ENCODE measurements at regions not wholly inside any gene's neighbourhood (a gene's known extent, or its start where the extent isn't known, plus 50 kb on each side); places are given as distances from the start of the nearest gene placed in this dataset.
A peak's percentile ranks its signal among the peaks of the same experiment; 100 is the strongest.

DNA sequence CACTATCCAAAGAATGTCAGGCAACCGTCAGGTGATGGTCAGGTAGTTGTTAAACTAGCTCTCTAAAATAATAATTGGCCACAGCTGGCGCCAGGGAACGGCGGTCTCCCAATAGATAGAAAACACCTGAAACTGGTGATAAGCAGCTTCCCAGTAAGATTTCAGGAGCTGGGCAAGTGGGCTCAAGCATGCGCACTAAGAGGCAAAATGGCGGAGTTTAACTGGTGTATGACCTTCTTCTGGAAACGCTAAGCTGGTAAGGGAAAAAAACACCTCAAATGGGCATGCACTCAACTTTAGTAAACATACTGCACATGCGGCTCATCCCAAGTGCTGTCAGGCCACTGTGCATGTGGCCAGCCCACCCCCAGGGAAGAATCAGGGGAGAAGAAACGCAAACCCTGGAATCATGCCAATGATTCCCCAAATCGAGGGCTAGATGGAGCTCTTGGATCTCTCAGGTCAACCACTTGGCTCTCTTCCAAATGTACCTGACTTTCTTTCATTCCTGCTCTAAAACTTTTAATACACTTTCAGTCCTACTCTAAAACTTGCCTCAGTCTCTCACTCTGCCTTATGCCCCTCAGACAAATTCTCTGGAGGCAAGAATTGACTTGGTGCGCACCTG, 195.0 kb downstream of the ZNF621 start:
- peaks cover 13% of the 10 kb centered on the region for H3K4me1 Mint-ChIP-seq (ENCODE audit: unreplicated experiment)
- peaks cover 3% of the 10 kb centered on the region for H3K36me3 Mint-ChIP-seq
- peaks cover 4% of the 10 kb centered on the region for H3K27me3 Mint-ChIP-seq
- TF ChIP-seq, protein P1, sequence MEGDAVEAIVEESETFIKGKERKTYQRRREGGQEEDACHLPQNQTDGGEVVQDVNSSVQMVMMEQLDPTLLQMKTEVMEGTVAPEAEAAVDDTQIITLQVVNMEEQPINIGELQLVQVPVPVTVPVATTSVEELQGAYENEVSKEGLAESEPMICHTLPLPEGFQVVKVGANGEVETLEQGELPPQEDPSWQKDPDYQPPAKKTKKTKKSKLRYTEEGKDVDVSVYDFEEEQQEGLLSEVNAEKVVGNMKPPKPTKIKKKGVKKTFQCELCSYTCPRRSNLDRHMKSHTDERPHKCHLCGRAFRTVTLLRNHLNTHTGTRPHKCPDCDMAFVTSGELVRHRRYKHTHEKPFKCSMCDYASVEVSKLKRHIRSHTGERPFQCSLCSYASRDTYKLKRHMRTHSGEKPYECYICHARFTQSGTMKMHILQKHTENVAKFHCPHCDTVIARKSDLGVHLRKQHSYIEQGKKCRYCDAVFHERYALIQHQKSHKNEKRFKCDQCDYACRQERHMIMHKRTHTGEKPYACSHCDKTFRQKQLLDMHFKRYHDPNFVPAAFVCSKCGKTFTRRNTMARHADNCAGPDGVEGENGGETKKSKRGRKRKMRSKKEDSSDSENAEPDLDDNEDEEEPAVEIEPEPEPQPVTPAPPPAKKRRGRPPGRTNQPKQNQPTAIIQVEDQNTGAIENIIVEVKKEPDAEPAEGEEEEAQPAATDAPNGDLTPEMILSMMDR (conservative IDR thresholded peaks at IDR 0.05), result peak; percentile 33
- no peak overlapping the region for H3K4me3 Mint-ChIP-seq
- H3K27ac Mint-ChIP-seq, result no peak overlapping the region
- no peaks in the 10 kb centered on the region for H3K9me3 Mint-ChIP-seq
- DNase-seq (ENCODE audit: extremely low spot score, unreplicated experiment), result no peak

DNA sequence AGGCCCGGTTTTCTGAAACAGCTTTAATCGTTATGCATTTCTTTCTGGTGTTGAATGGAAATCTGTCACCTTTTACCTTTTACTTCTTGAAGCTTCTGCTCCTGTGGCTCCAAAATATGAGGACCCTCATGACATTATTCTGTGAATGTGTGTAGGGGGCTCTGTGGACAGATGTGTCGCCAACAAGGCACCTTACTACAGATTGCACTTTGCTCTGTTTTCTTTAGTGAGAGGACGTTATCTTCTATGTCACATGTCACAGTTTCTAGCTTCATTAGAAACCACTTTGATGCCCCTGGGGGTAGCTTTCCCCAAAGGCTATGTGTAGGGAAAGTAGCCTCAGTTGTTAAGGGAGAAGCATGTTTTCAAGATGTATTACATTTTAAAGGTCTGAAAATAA, 195.6 kb downstream of the ZNF621 start:
- H3K27me3 Mint-ChIP-seq, result no peaks in the 10 kb centered on the region
- H3K27ac Mint-ChIP-seq, result no peak overlapping the region
- H3K36me3 Mint-ChIP-seq, result no peaks in the 10 kb centered on the region
- TF ChIP-seq, protein P1 (conservative IDR thresholded peaks at IDR 0.05), result no peak
- no peaks in the 10 kb centered on the region for H3K9me3 Mint-ChIP-seq
- no peak for DNase-seq (ENCODE audit: extremely low spot score, unreplicated experiment)
- no peak overlapping the region for H3K4me3 Mint-ChIP-seq
- H3K4me1 Mint-ChIP-seq (ENCODE audit: unreplicated experiment), result peaks cover 13% of the 10 kb centered on the region

DNA sequence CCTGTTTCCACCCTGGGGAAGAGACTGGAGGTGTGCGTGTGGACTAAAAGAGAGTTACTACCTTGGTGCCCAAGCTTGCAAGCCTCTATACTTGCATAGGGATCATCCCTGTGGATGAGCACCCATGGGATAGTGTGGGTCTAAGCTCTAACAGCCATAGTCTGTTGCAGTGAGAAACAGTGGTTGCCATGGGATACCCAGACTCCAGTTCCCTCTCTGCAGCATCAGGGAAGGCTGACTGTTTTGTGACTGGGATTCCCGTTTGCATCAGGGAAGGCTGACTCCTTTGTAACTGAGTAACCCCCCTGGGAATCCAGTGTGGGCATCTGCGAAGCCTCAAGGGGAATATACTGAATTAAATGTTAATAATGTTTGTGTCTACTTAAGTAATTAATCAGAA, 196.1 kb downstream of the ZNF621 start:
- Mint-ChIP-seq H3K27ac (no peak overlapping the region), H3K4me3 (no peak overlapping the region), H3K4me1 (ENCODE audit: unreplicated experiment) (peaks cover 13% of the 10 kb centered on the region), H3K9me3 (no peaks in the 10 kb centered on the region), H3K36me3 (no peaks in the 10 kb centered on the region), H3K27me3 (no peaks in the 10 kb centered on the region)
- DNase-seq (ENCODE audit: extremely low spot score, unreplicated experiment), result no peak
- TF ChIP-seq, protein P1 (conservative IDR thresholded peaks at IDR 0.05), result no peak

DNA sequence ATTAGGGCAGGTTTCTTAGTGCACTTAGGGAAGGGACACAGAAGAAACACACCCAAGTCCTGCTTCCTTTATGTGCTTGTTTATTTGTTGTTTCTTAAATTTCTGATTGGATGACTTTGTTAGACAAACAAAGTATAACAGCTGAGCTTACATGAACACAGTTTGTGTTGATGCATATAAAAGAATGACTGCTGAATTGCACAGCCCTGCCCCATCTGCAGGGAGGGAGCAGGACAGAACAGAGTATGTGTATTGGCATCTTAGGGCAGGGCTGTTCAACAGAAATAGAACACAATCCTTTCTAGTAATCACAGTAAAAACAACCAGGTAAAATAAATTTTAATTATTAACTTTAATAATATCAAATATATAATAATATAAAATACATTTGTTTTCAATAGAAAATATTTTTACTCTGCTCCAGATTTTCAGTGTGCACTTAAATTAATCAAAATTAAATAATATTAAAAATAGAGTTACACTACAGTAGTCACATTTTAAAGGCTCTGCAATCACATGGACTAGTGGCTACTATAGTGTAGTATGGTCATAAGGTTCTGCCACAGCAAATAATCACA, 198.4 kb downstream of the ZNF621 start:
- H3K9me3 Mint-ChIP-seq, result peaks cover 5% of the 10 kb centered on the region
- peaks cover 13% of the 10 kb centered on the region for H3K4me1 Mint-ChIP-seq (ENCODE audit: unreplicated experiment)
- TF ChIP-seq, protein P1 (conservative IDR thresholded peaks at IDR 0.05), result no peak
- no peaks in the 10 kb centered on the region for H3K36me3 Mint-ChIP-seq
- H3K27me3 Mint-ChIP-seq, result no peaks in the 10 kb centered on the region
- no peak overlapping the region for H3K4me3 Mint-ChIP-seq
- no peak for DNase-seq (ENCODE audit: extremely low spot score, unreplicated experiment)
- H3K27ac Mint-ChIP-seq, result no peak overlapping the region

DNA sequence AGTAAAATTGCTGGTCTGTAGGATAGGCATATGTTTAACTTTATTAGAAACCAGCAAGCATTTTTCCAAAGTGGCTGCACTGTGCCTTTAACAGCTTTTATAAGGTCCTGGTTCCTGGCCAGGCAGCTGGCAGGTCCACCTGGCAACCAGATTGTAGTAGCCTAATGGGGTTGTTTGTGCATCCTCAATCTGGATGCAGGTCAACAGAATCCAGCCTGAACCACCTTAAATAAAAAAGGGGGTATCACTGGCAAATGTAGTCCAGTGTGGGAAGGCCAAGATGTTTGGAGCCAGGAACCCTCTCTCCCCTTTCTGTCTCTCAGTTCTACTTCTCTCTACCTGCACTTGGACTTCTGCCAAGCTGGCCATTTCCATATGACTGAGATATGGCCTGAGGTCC, 200.3 kb downstream of the ZNF621 start:
- no peak for DNase-seq (ENCODE audit: extremely low spot score, unreplicated experiment)
- TF ChIP-seq, protein P1 (conservative IDR thresholded peaks at IDR 0.05), result no peak
- Mint-ChIP-seq H3K36me3 (no peaks in the 10 kb centered on the region), H3K27ac (no peak overlapping the region), H3K4me3 (no peak overlapping the region), H3K4me1 (ENCODE audit: unreplicated experiment) (peaks cover 8% of the 10 kb centered on the region), H3K9me3 (peaks cover 20% of the 10 kb centered on the region), H3K27me3 (no peaks in the 10 kb centered on the region)

All from type B pancreatic cell (in vitro differentiated cells).